Mammary epithelial cell (primary cell): ENCODE measurements at regions not wholly inside any gene's neighbourhood (a gene's known extent, or its start where the extent isn't known, plus 50 kb on each side); places are given as distances from the start of the nearest gene placed in this dataset.

Source experiments
- EZH2 ChIP-seq: IDR thresholded peaks from 2 replicates; pipeline ENCODE4 v1.6.1; 2012; ENCODE audit warnings: low read length, inconsistent platforms, borderline replicate concordance
- TF ChIP-seq, protein P1 (sequence below), 2 donors: IDR thresholded peaks in 1 of 2; conservative IDR thresholded peaks in 1 of 2; 2 replicates each; pipeline ENCODE4 v1.5.1; 2011 to 2012; ENCODE audit warnings: inconsistent platforms in 2 of 2, low read length in 2 of 2, mild to moderate bottlenecking in 2 of 2, control low read depth in 1 of 2, low read depth in 1 of 2; ENCODE audit not compliant: insufficient read depth in 1 of 2; ENCODE audit errors: extremely low read depth in 1 of 2

DNA sequence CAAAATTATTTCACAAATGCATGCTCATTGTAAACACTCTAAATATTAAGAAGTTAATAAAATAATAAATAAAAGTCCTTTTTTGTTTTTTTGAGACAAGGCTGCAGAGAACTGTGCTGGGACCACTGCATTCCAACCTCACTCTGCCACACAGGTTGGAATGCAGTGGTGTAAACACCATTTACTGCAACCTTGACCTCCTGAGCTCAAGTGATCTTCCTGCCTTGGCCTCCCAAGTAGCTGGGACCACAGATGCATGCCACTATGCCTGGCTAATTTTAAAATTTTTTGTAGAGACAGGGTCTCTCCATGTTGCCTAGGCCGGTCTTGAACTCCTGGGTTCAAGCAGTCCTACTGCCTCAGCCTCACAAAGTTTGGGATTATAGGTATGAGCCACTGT is 578.4 kb downstream of the ZIC1 start:
- TF ChIP-seq, protein P1, sequence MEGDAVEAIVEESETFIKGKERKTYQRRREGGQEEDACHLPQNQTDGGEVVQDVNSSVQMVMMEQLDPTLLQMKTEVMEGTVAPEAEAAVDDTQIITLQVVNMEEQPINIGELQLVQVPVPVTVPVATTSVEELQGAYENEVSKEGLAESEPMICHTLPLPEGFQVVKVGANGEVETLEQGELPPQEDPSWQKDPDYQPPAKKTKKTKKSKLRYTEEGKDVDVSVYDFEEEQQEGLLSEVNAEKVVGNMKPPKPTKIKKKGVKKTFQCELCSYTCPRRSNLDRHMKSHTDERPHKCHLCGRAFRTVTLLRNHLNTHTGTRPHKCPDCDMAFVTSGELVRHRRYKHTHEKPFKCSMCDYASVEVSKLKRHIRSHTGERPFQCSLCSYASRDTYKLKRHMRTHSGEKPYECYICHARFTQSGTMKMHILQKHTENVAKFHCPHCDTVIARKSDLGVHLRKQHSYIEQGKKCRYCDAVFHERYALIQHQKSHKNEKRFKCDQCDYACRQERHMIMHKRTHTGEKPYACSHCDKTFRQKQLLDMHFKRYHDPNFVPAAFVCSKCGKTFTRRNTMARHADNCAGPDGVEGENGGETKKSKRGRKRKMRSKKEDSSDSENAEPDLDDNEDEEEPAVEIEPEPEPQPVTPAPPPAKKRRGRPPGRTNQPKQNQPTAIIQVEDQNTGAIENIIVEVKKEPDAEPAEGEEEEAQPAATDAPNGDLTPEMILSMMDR (conservative IDR thresholded peaks at IDR 0.05 in 1 of 2, IDR thresholded peaks at IDR 0.05 in 1 of 2; ENCODE audit: extremely low read depth in 1 of 2, insufficient read depth in 1 of 2, low read depth in 1 of 2, low read length in 2 of 2) = no peak
- TF ChIP-seq EZH2 = no peak
